Transverse colon (tissue), 4 donors: ENCODE measurements at regions not wholly inside any gene's neighbourhood (a gene's known extent, or its start where the extent isn't known, plus 50 kb on each side); places are given as distances from the start of the nearest gene placed in this dataset.

Source experiments
- DNase-seq: peaks from one replicate; pipeline ENCODE4 v3.0.0-alpha.2; 2019
- H3K27ac ChIP-seq, 4 donors: fragments of 200-600 bp; sonication (generic); 2 replicates each; pipeline ENCODE4 v1.5.1; 2016 to 2018; ENCODE audit warnings: inconsistent platforms in 4 of 4
- H3K27me3 ChIP-seq: fragments of 200-600 bp; sonication (generic); 2 replicates; pipeline ENCODE4 v1.5.1; 2017; ENCODE audit warnings: inconsistent platforms
- H3K36me3 ChIP-seq, 4 donors: fragments of 200-600 bp; sonication (generic); 2 replicates each; pipeline ENCODE4 v1.5.1; 2017 to 2019; ENCODE audit warnings: inconsistent platforms in 4 of 4
- H3K4me1 ChIP-seq, 4 donors: fragments of 200-600 bp; sonication (generic); 2 replicates each; pipeline ENCODE4 v1.5.1; 2017 to 2020; ENCODE audit warnings: inconsistent platforms in 4 of 4
- H3K4me3 ChIP-seq, 4 donors: fragments of 200-600 bp; sonication (generic); 1 replicate in 1 of 4; 2 replicates in 3 of 4; pipeline versions ENCODE4 v1.5.1 to v1.6.1; 2017 to 2019; ENCODE audit warnings: inconsistent platforms in 4 of 4
- H3K9me3 ChIP-seq, 2 donors: fragments of 200-600 bp; sonication (generic); 2 replicates each; pipeline ENCODE4 v1.5.1; 2017 to 2019; ENCODE audit warnings: inconsistent platforms in 2 of 2
- CTCF ChIP-seq, 5 experiments: fragments of 200-600 bp in 3 of 5; fragments of 450-650 bp in 2 of 5; sonication (generic) in 3 of 5; IDR thresholded peaks; 1 replicate in 2 of 5; 2 replicates in 3 of 5; pipeline ENCODE4 v1.5.1; 2016 to 2017; ENCODE audit warnings: antibody characterized with exemption in 5 of 5, inconsistent platforms in 3 of 5, mild to moderate bottlenecking in 2 of 5, moderate library complexity in 1 of 5
- EP300 ChIP-seq: sonication (generic); formaldehyde crosslinking; IDR thresholded peaks from one replicate; pipeline ENCODE4 v1.6.1; 2017; ENCODE audit warnings: antibody characterized with exemption, low read depth
- POLR2A ChIP-seq: fragments of 450-650 bp; IDR thresholded peaks from one replicate; pipeline ENCODE4 v1.6.1; 2016; ENCODE audit warnings: antibody characterized with exemption, mild to moderate bottlenecking, moderate library complexity
- POLR2AphosphoS5 ChIP-seq, 3 donors: sonication (generic); formaldehyde crosslinking; IDR thresholded peaks; one replicate each; pipeline ENCODE4 v1.6.1; 2016; ENCODE audit warnings: antibody characterized with exemption in 3 of 3
- WGBS, 2 donors: methylation state at CpG; one replicate each; pipeline ENCODE4 v1.1.5; 2018; ENCODE audit warnings: low coverage in 1 of 2; 5-methylcytosine and 5-hydroxymethylcytosine counted together
- in situ Hi-C, 4 donors: fragments of 200-750 bp; cut with MboI; loops; one replicate each; pipeline versions ENCODE4 v1.15.0 to v1.15.1; 2017; ENCODE audit warnings: low sequenced_read_pairs in 3 of 4, low pct_ligation_motif_present in 1 of 4, low pct_unique_long_range_greater_than_20kb in 1 of 4
- intact Hi-C: fragments of 100-400 bp; cut with DNase I; formaldehyde crosslinking; loops from one replicate; pipeline ENCODE4 v1.15.1; 2023; ENCODE audit warnings: low total_unique reads

- no peak for DNase-seq
- in situ Hi-C loops (no loop called here), intact Hi-C loops (no loop called here)
- Histone ChIP-seq H3K4me3 (no peak overlapping the region), H3K9me3 (no peaks in the 10 kb centered on the region), H3K4me1 (no peaks in the 10 kb centered on the region), H3K36me3 (no peaks in the 10 kb centered on the region), H3K27ac (no peak overlapping the region), H3K27me3 (no peaks in the 10 kb centered on the region)
- 63 to 68% methylated on average over 3 of the region's 3 CpGs for WGBS, 2 donors
- TF ChIP-seq EP300 (no peak), POLR2AphosphoS5 (IDR thresholded peaks at IDR 0.05) (no peak), CTCF (IDR thresholded peaks at IDR 0.05) (no peak), POLR2A (no peak)
Measured at GRCh38 chr1:195903203-195903602, 705.0 kb downstream of the KCNT2 start.

- H3K36me3 ChIP-seq, result no peaks in the 10 kb centered on the region
- H3K4me1 ChIP-seq, result no peaks in the 10 kb centered on the region
- no peaks in the 10 kb centered on the region for H3K27me3 ChIP-seq
- no peak overlapping the region for H3K27ac ChIP-seq
- TF ChIP-seq CTCF (IDR thresholded peaks at IDR 0.05) (no peak), EP300 (no peak), POLR2AphosphoS5 (IDR thresholded peaks at IDR 0.05) (no peak), POLR2A (no peak)
- in situ Hi-C loops, result no loop called here
- intact Hi-C loops, result no loop called here
- no peak overlapping the region for H3K4me3 ChIP-seq
- no peak for DNase-seq
- WGBS, 2 donors, result 57 to 60% methylated on average over 4 of the region's 4 CpGs
- no peaks in the 10 kb centered on the region for H3K9me3 ChIP-seq
Measured at GRCh38 chr1:195902779-195903178, 705.5 kb downstream of the KCNT2 start.

- no peak overlapping the region for H3K4me3 ChIP-seq
- H3K36me3 ChIP-seq, result no peaks in the 10 kb centered on the region
- TF ChIP-seq POLR2A (no peak), CTCF (IDR thresholded peaks at IDR 0.05) (no peak), POLR2AphosphoS5 (IDR thresholded peaks at IDR 0.05) (no peak), EP300 (no peak)
- in situ Hi-C loops (no loop called here), intact Hi-C loops (no loop called here)
- H3K4me1 ChIP-seq, result no peaks in the 10 kb centered on the region
- no peak overlapping the region for H3K27ac ChIP-seq
- DNase-seq, result no peak
- no peaks in the 10 kb centered on the region for H3K9me3 ChIP-seq
- WGBS, 2 donors, result 60% methylated on average over 1 of the region's 1 CpG; no CpG with 5 or more reads in 1 of the 2 donors
- H3K27me3 ChIP-seq, result no peaks in the 10 kb centered on the region
Measured at GRCh38 chr1:195899762-195900352, 708.4 kb downstream of the KCNT2 start.

- TF ChIP-seq EP300 (no peak), POLR2A (no peak), POLR2AphosphoS5 (IDR thresholded peaks at IDR 0.05) (no peak), CTCF (IDR thresholded peaks at IDR 0.05) (no peak)
- 33 to 39% methylated on average over 2 of the region's 2 CpGs for WGBS, 2 donors
- Histone ChIP-seq H3K4me3 (no peak overlapping the region), H3K4me1 (no peaks in the 10 kb centered on the region), H3K36me3 (no peaks in the 10 kb centered on the region), H3K9me3 (no peaks in the 10 kb centered on the region), H3K27ac (no peak overlapping the region), H3K27me3 (no peaks in the 10 kb centered on the region)
- in situ Hi-C loops (no loop called here), intact Hi-C loops (no loop called here)
- DNase-seq, result no peak
Measured at GRCh38 chr1:195898924-195899323, 709.3 kb downstream of the KCNT2 start.
